Body of pancreas (tissue), 4 donors: ENCODE measurements at regions not wholly inside any gene's neighbourhood (a gene's known extent, or its start where the extent isn't known, plus 50 kb on each side); places are given as distances from the start of the nearest gene placed in this dataset.

Source experiments
- POLR2A ChIP-seq, 3 donors: fragments of 450-650 bp; IDR thresholded peaks; one replicate each; pipeline ENCODE4 v1.6.1; 2016; ENCODE audit warnings: antibody characterized with exemption in 3 of 3, mild to moderate bottlenecking in 2 of 3
- TF ChIP-seq, protein P1 (sequence below), 7 experiments: fragments of 450-650 bp in 4 of 7; fragments of 200-600 bp in 3 of 7; sonication (generic) in 3 of 7; IDR thresholded peaks; one replicate each; pipeline ENCODE4 v1.5.1; 2016 to 2019; ENCODE audit warnings: antibody characterized with exemption in 7 of 7

DNA sequence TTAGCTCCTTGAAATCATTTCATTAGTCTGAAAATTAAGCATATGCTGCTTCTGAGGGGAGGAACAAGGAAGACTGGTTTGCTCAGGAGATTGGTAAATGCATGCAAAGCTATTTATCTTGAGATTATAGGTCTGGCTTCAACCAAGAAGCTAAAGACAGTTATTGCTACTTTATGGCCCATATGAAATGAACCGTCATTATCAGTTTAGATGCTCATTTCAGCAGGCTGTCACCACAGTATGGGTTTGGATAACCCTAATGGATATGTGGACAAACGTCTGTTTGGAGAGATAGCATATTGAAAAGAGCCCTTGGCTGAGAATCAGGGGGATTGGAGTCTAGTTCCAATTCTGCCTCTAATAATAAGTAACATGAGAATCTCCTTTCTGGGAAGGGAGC is 922.6 kb downstream of the TUSC7 start:
- TF ChIP-seq, protein P1, sequence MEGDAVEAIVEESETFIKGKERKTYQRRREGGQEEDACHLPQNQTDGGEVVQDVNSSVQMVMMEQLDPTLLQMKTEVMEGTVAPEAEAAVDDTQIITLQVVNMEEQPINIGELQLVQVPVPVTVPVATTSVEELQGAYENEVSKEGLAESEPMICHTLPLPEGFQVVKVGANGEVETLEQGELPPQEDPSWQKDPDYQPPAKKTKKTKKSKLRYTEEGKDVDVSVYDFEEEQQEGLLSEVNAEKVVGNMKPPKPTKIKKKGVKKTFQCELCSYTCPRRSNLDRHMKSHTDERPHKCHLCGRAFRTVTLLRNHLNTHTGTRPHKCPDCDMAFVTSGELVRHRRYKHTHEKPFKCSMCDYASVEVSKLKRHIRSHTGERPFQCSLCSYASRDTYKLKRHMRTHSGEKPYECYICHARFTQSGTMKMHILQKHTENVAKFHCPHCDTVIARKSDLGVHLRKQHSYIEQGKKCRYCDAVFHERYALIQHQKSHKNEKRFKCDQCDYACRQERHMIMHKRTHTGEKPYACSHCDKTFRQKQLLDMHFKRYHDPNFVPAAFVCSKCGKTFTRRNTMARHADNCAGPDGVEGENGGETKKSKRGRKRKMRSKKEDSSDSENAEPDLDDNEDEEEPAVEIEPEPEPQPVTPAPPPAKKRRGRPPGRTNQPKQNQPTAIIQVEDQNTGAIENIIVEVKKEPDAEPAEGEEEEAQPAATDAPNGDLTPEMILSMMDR (IDR thresholded peaks at IDR 0.05), result no peak
- TF ChIP-seq POLR2A (IDR thresholded peaks at IDR 0.05), result no peak
